Transverse colon (tissue), 4 donors: ENCODE measurements at regions not wholly inside any gene's neighbourhood (a gene's known extent, or its start where the extent isn't known, plus 50 kb on each side); places are given as distances from the start of the nearest gene placed in this dataset.

Experiments used
- DNase-seq: peaks from one replicate; pipeline ENCODE4 v3.0.0-alpha.2; 2019
- H3K27ac ChIP-seq, 4 donors: fragments of 200-600 bp; sonication (generic); 2 replicates each; pipeline ENCODE4 v1.5.1; 2016 to 2018; ENCODE audit warnings: inconsistent platforms in 4 of 4
- H3K27me3 ChIP-seq: fragments of 200-600 bp; sonication (generic); 2 replicates; pipeline ENCODE4 v1.5.1; 2017; ENCODE audit warnings: inconsistent platforms
- H3K36me3 ChIP-seq, 4 donors: fragments of 200-600 bp; sonication (generic); 2 replicates each; pipeline ENCODE4 v1.5.1; 2017 to 2019; ENCODE audit warnings: inconsistent platforms in 4 of 4
- H3K4me1 ChIP-seq, 4 donors: fragments of 200-600 bp; sonication (generic); 2 replicates each; pipeline ENCODE4 v1.5.1; 2017 to 2020; ENCODE audit warnings: inconsistent platforms in 4 of 4
- H3K4me3 ChIP-seq, 4 donors: fragments of 200-600 bp; sonication (generic); 1 replicate in 1 of 4; 2 replicates in 3 of 4; pipeline versions ENCODE4 v1.5.1 to v1.6.1; 2017 to 2019; ENCODE audit warnings: inconsistent platforms in 4 of 4
- H3K9me3 ChIP-seq, 2 donors: fragments of 200-600 bp; sonication (generic); 2 replicates each; pipeline ENCODE4 v1.5.1; 2017 to 2019; ENCODE audit warnings: inconsistent platforms in 2 of 2
- EP300 ChIP-seq: sonication (generic); formaldehyde crosslinking; IDR thresholded peaks from one replicate; pipeline ENCODE4 v1.6.1; 2017; ENCODE audit warnings: antibody characterized with exemption, low read depth
- POLR2A ChIP-seq: fragments of 450-650 bp; IDR thresholded peaks from one replicate; pipeline ENCODE4 v1.6.1; 2016; ENCODE audit warnings: antibody characterized with exemption, mild to moderate bottlenecking, moderate library complexity
- POLR2AphosphoS5 ChIP-seq, 3 donors: sonication (generic); formaldehyde crosslinking; IDR thresholded peaks; one replicate each; pipeline ENCODE4 v1.6.1; 2016; ENCODE audit warnings: antibody characterized with exemption in 3 of 3
- WGBS, 2 donors: methylation state at CpG; one replicate each; pipeline ENCODE4 v1.1.5; 2018; ENCODE audit warnings: low coverage in 1 of 2; 5-methylcytosine and 5-hydroxymethylcytosine counted together
- in situ Hi-C, 4 donors: fragments of 200-750 bp; cut with MboI; loops; one replicate each; pipeline versions ENCODE4 v1.15.0 to v1.15.1; 2017; ENCODE audit warnings: low sequenced_read_pairs in 3 of 4, low pct_ligation_motif_present in 1 of 4, low pct_unique_long_range_greater_than_20kb in 1 of 4
- intact Hi-C: fragments of 100-400 bp; cut with DNase I; formaldehyde crosslinking; loops from one replicate; pipeline ENCODE4 v1.15.1; 2023; ENCODE audit warnings: low total_unique reads
- TF ChIP-seq, protein P1 (sequence below), 5 experiments: fragments of 200-600 bp in 3 of 5; fragments of 450-650 bp in 2 of 5; sonication (generic) in 3 of 5; IDR thresholded peaks; 1 replicate in 2 of 5; 2 replicates in 3 of 5; pipeline ENCODE4 v1.5.1; 2016 to 2017; ENCODE audit warnings: antibody characterized with exemption in 5 of 5, inconsistent platforms in 3 of 5, mild to moderate bottlenecking in 2 of 5, moderate library complexity in 1 of 5

DNA sequence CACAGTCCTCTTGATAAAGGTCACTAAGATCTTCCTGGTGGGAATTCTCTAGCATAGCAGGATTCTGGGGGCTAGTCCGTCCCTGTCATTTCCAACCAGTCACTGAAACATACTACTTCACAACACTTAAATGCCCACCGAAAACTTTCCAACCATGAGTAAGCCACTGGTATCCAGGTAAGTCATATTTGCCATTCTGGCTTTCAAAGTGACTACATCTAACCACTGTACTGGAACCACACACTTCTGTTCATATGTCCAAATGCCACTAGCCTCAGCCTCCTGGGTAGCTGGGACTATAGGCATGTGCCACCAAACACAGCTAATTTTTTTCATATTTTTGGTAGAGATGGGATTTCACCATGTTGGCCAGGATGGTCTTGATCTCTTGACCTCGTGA is 64.3 kb upstream of the VANGL1 start:
- in situ Hi-C loops: loop anchor here in 3 of 4 donors (25.0 kb wide), 2 partner anchors 440 to 590 kb away; no protein-coding TSS in a partner anchor
- peaks cover 6 to 9% of the 10 kb centered on the region in 2 donors for H3K9me3 ChIP-seq
- no peaks in the 10 kb centered on the region for H3K36me3 ChIP-seq
- 58 to 82% methylated on average over 2 to 3 of the region's 3 CpGs for WGBS, 2 donors
- H3K27me3 ChIP-seq: no peaks in the 10 kb centered on the region
- intact Hi-C loops: loop anchor here (10.0 kb wide), 1 partner anchor 113 kb away; no protein-coding TSS in a partner anchor
- H3K27ac ChIP-seq: no peak overlapping the region
- DNase-seq: no peak
- TF ChIP-seq EP300 (no peak), POLR2A (no peak), POLR2AphosphoS5 (IDR thresholded peaks at IDR 0.05) (no peak)
- TF ChIP-seq, protein P1, sequence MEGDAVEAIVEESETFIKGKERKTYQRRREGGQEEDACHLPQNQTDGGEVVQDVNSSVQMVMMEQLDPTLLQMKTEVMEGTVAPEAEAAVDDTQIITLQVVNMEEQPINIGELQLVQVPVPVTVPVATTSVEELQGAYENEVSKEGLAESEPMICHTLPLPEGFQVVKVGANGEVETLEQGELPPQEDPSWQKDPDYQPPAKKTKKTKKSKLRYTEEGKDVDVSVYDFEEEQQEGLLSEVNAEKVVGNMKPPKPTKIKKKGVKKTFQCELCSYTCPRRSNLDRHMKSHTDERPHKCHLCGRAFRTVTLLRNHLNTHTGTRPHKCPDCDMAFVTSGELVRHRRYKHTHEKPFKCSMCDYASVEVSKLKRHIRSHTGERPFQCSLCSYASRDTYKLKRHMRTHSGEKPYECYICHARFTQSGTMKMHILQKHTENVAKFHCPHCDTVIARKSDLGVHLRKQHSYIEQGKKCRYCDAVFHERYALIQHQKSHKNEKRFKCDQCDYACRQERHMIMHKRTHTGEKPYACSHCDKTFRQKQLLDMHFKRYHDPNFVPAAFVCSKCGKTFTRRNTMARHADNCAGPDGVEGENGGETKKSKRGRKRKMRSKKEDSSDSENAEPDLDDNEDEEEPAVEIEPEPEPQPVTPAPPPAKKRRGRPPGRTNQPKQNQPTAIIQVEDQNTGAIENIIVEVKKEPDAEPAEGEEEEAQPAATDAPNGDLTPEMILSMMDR (IDR thresholded peaks at IDR 0.05): no peak
- no peaks in the 10 kb centered on the region for H3K4me1 ChIP-seq
- no peak overlapping the region for H3K4me3 ChIP-seq

DNA sequence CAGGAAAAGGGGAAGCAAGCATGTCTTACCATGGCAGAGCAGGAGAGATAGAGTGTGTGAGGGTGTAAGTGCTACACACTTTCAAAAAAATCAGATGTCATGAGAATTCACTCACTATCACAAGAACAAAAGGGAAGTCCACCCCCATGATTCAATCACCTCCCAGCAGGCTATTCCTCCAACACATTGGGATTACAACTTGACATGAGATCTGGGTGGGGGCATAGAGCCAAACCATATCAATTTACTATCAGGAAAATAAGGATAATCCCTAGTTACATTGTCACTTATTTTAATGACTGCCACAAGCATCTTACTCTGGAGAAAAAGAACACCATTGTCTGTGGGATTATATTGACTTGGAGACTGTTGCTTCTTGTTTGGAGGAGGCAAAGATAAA is 66.1 kb upstream of the VANGL1 start:
- Histone ChIP-seq H3K27ac (no peak overlapping the region), H3K36me3 (no peaks in the 10 kb centered on the region), H3K4me1 (no peaks in the 10 kb centered on the region), H3K4me3 (no peak overlapping the region), H3K9me3 (peaks cover 7 to 11% of the 10 kb centered on the region in 2 donors), H3K27me3 (no peaks in the 10 kb centered on the region)
- in situ Hi-C loops: loop anchor here in 3 of 4 donors (25.0 kb wide), 2 partner anchors 438 to 588 kb away; no protein-coding TSS in a partner anchor
- DNase-seq: no peak
- TF ChIP-seq, protein P1 (IDR thresholded peaks at IDR 0.05): no peak
- TF ChIP-seq EP300: no peak
- TF ChIP-seq POLR2A: no peak
- TF ChIP-seq POLR2AphosphoS5 (IDR thresholded peaks at IDR 0.05): no peak
- intact Hi-C loops: loop anchor here (10.0 kb wide), 1 partner anchor 111 kb away; no protein-coding TSS in a partner anchor

DNA sequence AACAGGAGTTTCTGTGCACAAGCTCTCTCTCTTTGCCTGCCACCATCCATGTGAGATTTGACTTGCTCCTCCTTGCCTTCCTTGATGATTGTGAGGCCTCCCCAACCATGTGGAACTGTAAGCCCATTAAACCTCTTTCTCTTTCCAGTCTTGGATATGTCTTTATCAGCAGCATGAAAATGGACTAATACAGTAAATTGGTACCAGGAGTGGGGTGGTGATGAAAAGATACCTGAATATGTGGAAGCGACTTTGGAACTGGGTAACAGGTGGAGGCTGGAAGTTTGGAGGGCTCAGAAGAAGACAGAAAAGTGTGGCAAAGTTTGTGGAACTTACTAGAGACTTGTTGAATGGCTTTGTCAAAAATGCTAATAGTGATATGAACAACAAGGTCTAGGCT is 69.1 kb upstream of the VANGL1 start:
- in situ Hi-C loops: no loop called here
- Histone ChIP-seq H3K27ac (no peak overlapping the region), H3K9me3 (peaks cover 7 to 11% of the 10 kb centered on the region in 2 donors), H3K36me3 (no peaks in the 10 kb centered on the region), H3K4me1 (no peaks in the 10 kb centered on the region), H3K27me3 (no peaks in the 10 kb centered on the region), H3K4me3 (no peak overlapping the region)
- DNase-seq: no peak
- intact Hi-C loops: loop anchor here (10.0 kb wide), 1 partner anchor 108 kb away; no protein-coding TSS in a partner anchor
- no peak for TF ChIP-seq POLR2AphosphoS5 (IDR thresholded peaks at IDR 0.05)
- no peak for TF ChIP-seq POLR2A
- no peak for TF ChIP-seq EP300
- TF ChIP-seq, protein P1 (IDR thresholded peaks at IDR 0.05): no peak
- 80 to 88% methylated on average over 1 of the region's 1 CpG for WGBS, 2 donors

DNA sequence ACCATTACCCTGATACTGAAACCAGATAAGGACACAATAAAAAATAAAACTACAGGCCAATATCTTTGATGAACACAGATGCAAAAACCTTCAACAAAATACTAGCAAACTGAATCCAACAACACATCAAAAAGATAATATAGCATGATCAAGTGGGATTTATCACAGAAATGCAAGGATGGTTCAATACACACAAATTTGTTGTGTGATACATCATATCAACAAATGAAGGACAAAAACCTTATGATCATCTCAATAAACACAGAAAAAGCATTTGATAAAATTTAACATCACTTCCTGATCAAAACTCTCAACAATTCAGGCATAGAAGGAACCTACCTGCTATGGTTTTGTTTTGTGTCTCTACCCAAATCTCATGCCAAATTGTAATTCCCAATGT is 74.3 kb upstream of the VANGL1 start:
- intact Hi-C loops: no loop called here
- Histone ChIP-seq H3K4me3 (no peak overlapping the region), H3K27ac (no peak overlapping the region), H3K36me3 (no peaks in the 10 kb centered on the region), H3K27me3 (peaks cover 23% of the 10 kb centered on the region), H3K4me1 (no peaks in the 10 kb centered on the region), H3K9me3 (peaks cover under 1% of the 10 kb centered on the region in 2 donors)
- TF ChIP-seq POLR2A (no peak), EP300 (no peak), POLR2AphosphoS5 (IDR thresholded peaks at IDR 0.05) (no peak)
- TF ChIP-seq, protein P1 (IDR thresholded peaks at IDR 0.05): no peak
- no peak for DNase-seq
- in situ Hi-C loops: no loop called here
